Nephron progenitor cell (in vitro differentiated cells): ENCODE measurements at regions not wholly inside any gene's neighbourhood (a gene's known extent, or its start where the extent isn't known, plus 50 kb on each side); places are given as distances from the start of the nearest gene placed in this dataset.

Source experiments
- DNase-seq: peaks from one replicate; pipeline ENCODE4 v3.0.0; 2021
- H3K27ac Mint-ChIP-seq: 2 replicates; pipeline ENCODE4 v1.8.0; 2021; ENCODE audit warnings: mild to moderate bottlenecking, moderate library complexity, mixed read lengths
- H3K27me3 Mint-ChIP-seq: 2 replicates; pipeline ENCODE4 v1.8.0; 2021; ENCODE audit warnings: mild to moderate bottlenecking, low read depth, mixed read lengths; ENCODE audit not compliant: poor library complexity
- H3K36me3 Mint-ChIP-seq: 2 replicates; pipeline ENCODE4 v1.8.0; 2021; ENCODE audit warnings: low read depth, mixed read lengths
- H3K4me1 Mint-ChIP-seq: 2 replicates; pipeline ENCODE4 v1.8.0; 2021; ENCODE audit warnings: mixed read lengths
- H3K4me3 Mint-ChIP-seq: 2 replicates; pipeline ENCODE4 v1.8.0; 2021; ENCODE audit warnings: mild to moderate bottlenecking, moderate library complexity, mixed read lengths
- H3K9me3 Mint-ChIP-seq: 2 replicates; pipeline ENCODE4 v1.8.0; 2021; ENCODE audit warnings: mild to moderate bottlenecking, moderate library complexity, mixed read lengths
- CTCF ChIP-seq: fragments of 200-600 bp; sonication (generic); IDR thresholded peaks from 2 replicates; pipeline ENCODE4 v1.5.0; 2021; ENCODE audit warnings: antibody characterized with exemption

GRCh38 chr4:8694226-8694625 lies 101.7 kb downstream of the CPZ start:
- peaks cover 3% of the 10 kb centered on the region for H3K4me1 Mint-ChIP-seq
- peaks cover 20% of the 10 kb centered on the region for H3K9me3 Mint-ChIP-seq
- no peak overlapping the region for H3K4me3 Mint-ChIP-seq
- no peak overlapping the region for H3K27ac Mint-ChIP-seq
- no peaks in the 10 kb centered on the region for H3K36me3 Mint-ChIP-seq
- no peak for DNase-seq
- peaks cover 62% of the 10 kb centered on the region for H3K27me3 Mint-ChIP-seq
- TF ChIP-seq CTCF, result no peak

GRCh38 chr4:8691151-8691775 lies 98.7 kb downstream of the CPZ start:
- H3K27ac Mint-ChIP-seq, result no peak overlapping the region
- peaks cover 11% of the 10 kb centered on the region for H3K9me3 Mint-ChIP-seq
- no peaks in the 10 kb centered on the region for H3K36me3 Mint-ChIP-seq
- H3K4me1 Mint-ChIP-seq, result no peaks in the 10 kb centered on the region
- no peak for DNase-seq
- peaks cover 86% of the 10 kb centered on the region for H3K27me3 Mint-ChIP-seq
- no peak for TF ChIP-seq CTCF
- H3K4me3 Mint-ChIP-seq, result no peak overlapping the region

GRCh38 chr4:8690216-8691150 lies 97.9 kb downstream of the CPZ start:
- Mint-ChIP-seq H3K27me3 (peaks cover 91% of the 10 kb centered on the region), H3K4me1 (no peaks in the 10 kb centered on the region), H3K9me3 (peaks cover 11% of the 10 kb centered on the region), H3K27ac (no peak overlapping the region), H3K4me3 (no peak overlapping the region), H3K36me3 (no peaks in the 10 kb centered on the region)
- no peak for DNase-seq
- TF ChIP-seq CTCF, result no peak

GRCh38 chr4:8689741-8690140 lies 97.2 kb downstream of the CPZ start:
- peaks cover 95% of the 10 kb centered on the region for H3K27me3 Mint-ChIP-seq
- no peak for DNase-seq
- H3K4me1 Mint-ChIP-seq, result no peaks in the 10 kb centered on the region
- no peak for TF ChIP-seq CTCF
- H3K9me3 Mint-ChIP-seq, result peaks cover 11% of the 10 kb centered on the region
- no peak overlapping the region for H3K27ac Mint-ChIP-seq
- H3K36me3 Mint-ChIP-seq, result no peaks in the 10 kb centered on the region
- H3K4me3 Mint-ChIP-seq, result no peak overlapping the region

- Mint-ChIP-seq H3K4me1 (no peaks in the 10 kb centered on the region), H3K4me3 (no peak overlapping the region), H3K36me3 (no peaks in the 10 kb centered on the region), H3K27me3 (peaks cover 97% of the 10 kb centered on the region), H3K9me3 (peaks cover 10% of the 10 kb centered on the region), H3K27ac (no peak overlapping the region)
- TF ChIP-seq CTCF, result no peak
- DNase-seq, result no peak
Measured at GRCh38 chr4:8688908-8689445, 96.4 kb downstream of the CPZ start.
